Breast epithelium (tissue), 3 donors: ENCODE measurements at regions not wholly inside any gene's neighbourhood (a gene's known extent, or its start where the extent isn't known, plus 50 kb on each side); places are given as distances from the start of the nearest gene placed in this dataset.

Experiments
- POLR2A ChIP-seq: fragments of 450-650 bp; IDR thresholded peaks from one replicate; pipeline ENCODE4 v1.6.1; 2016; ENCODE audit warnings: antibody characterized with exemption, mild to moderate bottlenecking, moderate library complexity
- POLR2AphosphoS5 ChIP-seq, 3 donors: sonication (generic); formaldehyde crosslinking; IDR thresholded peaks; one replicate each; pipeline ENCODE4 v1.6.1; 2017; ENCODE audit warnings: antibody characterized with exemption in 3 of 3
- TF ChIP-seq, protein P1 (sequence below), 3 donors: fragments of 450-650 bp; IDR thresholded peaks; one replicate each; pipeline ENCODE4 v1.5.1; 2016 to 2017; ENCODE audit warnings: antibody characterized with exemption in 3 of 3, mild to moderate bottlenecking in 3 of 3, moderate library complexity in 3 of 3

DNA sequence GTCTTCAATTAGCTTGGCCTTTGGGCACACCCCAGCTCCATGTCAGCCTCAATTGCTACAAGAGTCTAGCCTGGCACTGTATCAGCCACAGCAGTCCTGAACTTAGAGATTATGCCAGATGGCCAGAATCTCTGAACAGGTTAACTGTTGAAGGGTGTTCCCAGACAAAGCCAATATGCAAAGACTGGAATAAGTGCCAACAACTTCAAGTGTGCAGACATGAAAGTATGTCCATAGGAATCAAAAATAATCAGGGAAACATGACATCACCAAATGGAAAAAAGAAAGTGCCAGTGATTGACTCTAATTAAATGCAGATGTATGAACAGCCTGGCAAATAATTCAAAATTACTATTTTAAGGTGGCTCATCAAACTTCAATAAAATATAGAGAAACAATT is 98.5 kb upstream of the DOCK10 start:
- no peak for TF ChIP-seq POLR2A
- no peak for TF ChIP-seq POLR2AphosphoS5 (IDR thresholded peaks at IDR 0.05)
- TF ChIP-seq, protein P1, sequence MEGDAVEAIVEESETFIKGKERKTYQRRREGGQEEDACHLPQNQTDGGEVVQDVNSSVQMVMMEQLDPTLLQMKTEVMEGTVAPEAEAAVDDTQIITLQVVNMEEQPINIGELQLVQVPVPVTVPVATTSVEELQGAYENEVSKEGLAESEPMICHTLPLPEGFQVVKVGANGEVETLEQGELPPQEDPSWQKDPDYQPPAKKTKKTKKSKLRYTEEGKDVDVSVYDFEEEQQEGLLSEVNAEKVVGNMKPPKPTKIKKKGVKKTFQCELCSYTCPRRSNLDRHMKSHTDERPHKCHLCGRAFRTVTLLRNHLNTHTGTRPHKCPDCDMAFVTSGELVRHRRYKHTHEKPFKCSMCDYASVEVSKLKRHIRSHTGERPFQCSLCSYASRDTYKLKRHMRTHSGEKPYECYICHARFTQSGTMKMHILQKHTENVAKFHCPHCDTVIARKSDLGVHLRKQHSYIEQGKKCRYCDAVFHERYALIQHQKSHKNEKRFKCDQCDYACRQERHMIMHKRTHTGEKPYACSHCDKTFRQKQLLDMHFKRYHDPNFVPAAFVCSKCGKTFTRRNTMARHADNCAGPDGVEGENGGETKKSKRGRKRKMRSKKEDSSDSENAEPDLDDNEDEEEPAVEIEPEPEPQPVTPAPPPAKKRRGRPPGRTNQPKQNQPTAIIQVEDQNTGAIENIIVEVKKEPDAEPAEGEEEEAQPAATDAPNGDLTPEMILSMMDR (IDR thresholded peaks at IDR 0.05), result no peak
